IMR-90 (cell line): ENCODE measurements at regions not wholly inside any gene's neighbourhood (a gene's known extent, or its start where the extent isn't known, plus 50 kb on each side); places are given as distances from the start of the nearest gene placed in this dataset.

Experiments
- CHD1 ChIP-seq: IDR thresholded peaks from 2 replicates; pipeline ENCODE4 v1.6.1; 2012; ENCODE audit warnings: low read depth, low read length, improper control_type of control experiment
- CTCF ChIP-seq: conservative IDR thresholded peaks from 2 replicates; pipeline ENCODE4 v1.5.1; 2012; ENCODE audit warnings: mild to moderate bottlenecking, low read depth, low read length, improper control_type of control experiment
- POLR2A ChIP-seq: IDR thresholded peaks from 2 replicates; pipeline ENCODE4 v1.6.1; 2012; ENCODE audit warnings: mild to moderate bottlenecking, low read depth, low read length

GRCh38 chr6:28659250-28659566, 133.5 kb downstream of the GPX5 start:
- TF ChIP-seq POLR2A = no peak
- no peak for TF ChIP-seq CHD1
- TF ChIP-seq CTCF = no peak
